HG03457 (cell line): ENCODE measurements at regions not wholly inside any gene's neighbourhood (a gene's known extent, or its start where the extent isn't known, plus 50 kb on each side); places are given as distances from the start of the nearest gene placed in this dataset.

ENCODE experiments used
- ATAC-seq: cut with Tn5 transposase; IDR thresholded peaks from one replicate; pipeline ENCODE4 v1.9.1; 2021; ENCODE audit warnings: moderate number of reproducible peaks; ENCODE audit not compliant: unreplicated experiment

GRCh38 chr6:148081076-148081475, 261.6 kb upstream of the SASH1 start:
- ATAC-seq: no peak

GRCh38 chr6:148082044-148082443, 260.6 kb upstream of the SASH1 start:
- ATAC-seq: no peak

DNA sequence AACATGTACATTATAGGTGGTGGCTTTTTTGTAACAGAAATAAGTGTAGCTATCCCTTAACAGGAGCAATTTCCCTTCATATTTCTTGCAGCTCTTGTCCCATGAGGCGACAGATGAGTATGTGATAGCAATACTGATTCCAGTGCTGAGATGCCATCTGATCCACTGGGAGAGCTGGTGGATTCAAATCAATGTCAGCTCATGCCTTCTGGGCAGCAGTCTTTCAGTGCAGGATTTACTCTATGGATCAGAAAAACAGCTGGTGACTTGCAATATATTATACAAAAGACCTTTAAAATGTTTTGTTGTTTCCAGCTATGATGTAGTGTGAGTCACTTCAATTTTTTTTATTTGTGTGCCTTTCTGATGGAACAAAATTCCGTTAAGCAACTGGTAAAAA, 259.9 kb upstream of the SASH1 start:
- ATAC-seq: no peak

DNA sequence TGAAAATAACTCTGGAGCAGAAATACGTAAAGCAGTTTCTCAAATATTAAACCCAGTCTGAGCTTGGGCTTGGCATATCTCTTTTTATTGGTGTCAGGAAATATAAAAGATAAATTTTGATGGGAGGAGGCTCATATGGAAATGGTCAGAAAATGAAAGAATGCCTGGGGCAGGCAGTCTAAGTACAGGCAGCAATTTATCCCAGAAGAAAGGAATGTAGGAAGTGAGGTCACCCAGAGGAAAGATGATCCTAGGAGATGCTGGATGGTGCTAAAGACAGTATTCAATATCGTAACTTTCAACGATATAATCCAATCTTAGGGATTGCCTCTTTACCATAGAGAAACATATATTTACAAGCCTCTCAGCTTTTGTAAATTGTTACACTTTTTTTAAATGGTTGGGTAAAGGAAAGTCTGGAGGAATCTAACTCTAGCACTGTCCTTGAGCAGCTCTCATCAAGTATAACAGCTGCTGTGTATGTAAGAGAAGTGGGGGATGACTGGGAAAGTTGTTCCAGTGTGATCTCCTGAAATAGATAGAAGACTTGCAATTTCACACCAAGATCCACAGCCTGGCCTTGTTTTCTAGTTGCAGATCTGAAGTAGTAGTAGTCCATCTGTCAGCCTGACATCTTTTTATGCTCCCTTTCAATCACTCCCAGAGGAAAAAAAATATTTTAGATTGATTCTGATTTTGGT, 256.9 kb upstream of the SASH1 start:
- no peak for ATAC-seq

- ATAC-seq: no peak
These were observed 256.3 kb upstream of the SASH1 start for GRCh38 chr6:148086386-148086785.

- ATAC-seq: no peak
These were observed 255.8 kb upstream of the SASH1 start for GRCh38 chr6:148086843-148087242.

DNA sequence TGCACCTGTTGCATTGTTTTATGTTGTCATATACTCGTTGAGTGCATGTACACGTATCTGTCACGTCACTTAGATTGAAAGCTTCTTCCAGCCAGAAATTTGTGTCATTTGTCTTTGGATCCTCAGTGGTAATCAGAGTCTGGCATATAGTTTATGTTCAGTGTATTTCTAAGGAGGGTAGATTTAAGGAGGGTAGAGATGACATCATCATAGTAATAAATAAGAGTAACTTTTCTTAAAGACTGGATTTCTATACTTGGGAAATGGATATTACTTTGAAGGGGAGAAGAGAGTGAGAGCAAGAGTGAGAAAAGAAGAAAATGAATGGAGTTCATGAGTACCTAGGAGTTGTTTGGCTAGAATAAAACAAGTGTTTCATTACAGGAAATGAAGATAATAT, 255.0 kb upstream of the SASH1 start:
- ATAC-seq: no peak

- ATAC-seq: no peak
These were observed 252.3 kb upstream of the SASH1 start for GRCh38 chr6:148090326-148090725.

- no peak for ATAC-seq
These were observed 251.2 kb upstream of the SASH1 start for GRCh38 chr6:148091394-148091793.

DNA sequence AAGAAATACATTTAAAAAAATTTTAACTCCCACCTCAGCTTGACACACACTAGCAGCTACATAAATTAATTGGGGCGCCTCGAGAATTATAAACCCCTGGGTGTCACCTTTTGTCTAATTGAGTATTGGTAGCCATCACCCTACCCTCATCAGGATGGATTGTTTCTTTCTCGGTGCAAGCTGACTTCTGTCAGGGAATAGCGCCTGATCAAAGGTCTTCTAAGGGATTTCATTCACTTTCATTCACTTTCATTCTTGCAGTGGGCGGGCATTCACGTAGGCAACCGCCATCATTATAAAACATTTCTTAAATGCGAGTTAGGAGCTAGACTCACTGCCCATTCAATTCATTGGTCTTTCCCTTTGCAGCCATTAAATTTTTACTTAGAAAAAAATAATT, 239.2 kb upstream of the SASH1 start:
- ATAC-seq: no peak

- no peak for ATAC-seq
These were observed 238.5 kb upstream of the SASH1 start for GRCh38 chr6:148104131-148104530.

- ATAC-seq: no peak
These were observed 236.9 kb upstream of the SASH1 start for GRCh38 chr6:148105695-148106094.

GRCh38 chr6:148107911-148108310, 234.7 kb upstream of the SASH1 start:
- no peak for ATAC-seq

- no peak for ATAC-seq
These were observed 232.9 kb upstream of the SASH1 start for GRCh38 chr6:148109732-148110131.

GRCh38 chr6:148110925-148111324, 231.7 kb upstream of the SASH1 start:
- ATAC-seq: no peak

DNA sequence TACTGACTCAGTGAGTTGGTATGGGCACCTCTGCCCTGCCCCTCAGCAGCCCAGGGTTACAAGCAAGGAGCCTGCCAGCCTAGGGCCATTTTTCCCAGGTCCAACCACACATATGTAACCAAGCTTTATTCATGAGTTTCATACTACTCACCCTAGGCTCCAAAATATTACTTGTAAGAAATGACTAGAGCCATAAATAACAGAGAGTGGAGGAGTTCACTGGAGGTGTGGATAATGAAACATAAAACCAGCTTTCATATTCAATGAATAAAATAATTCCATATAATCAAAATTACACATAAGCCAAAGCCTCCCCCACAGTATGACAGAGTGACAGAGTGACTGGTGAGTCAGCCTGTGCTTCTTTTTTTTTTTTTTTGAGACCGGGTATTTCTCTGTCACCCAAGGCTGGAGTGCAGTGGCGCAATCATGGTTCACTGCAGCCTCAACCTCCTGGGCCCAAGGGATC, 229.8 kb upstream of the SASH1 start:
- no peak for ATAC-seq

GRCh38 chr6:148116001-148116400, 226.6 kb upstream of the SASH1 start:
- ATAC-seq: no peak

DNA sequence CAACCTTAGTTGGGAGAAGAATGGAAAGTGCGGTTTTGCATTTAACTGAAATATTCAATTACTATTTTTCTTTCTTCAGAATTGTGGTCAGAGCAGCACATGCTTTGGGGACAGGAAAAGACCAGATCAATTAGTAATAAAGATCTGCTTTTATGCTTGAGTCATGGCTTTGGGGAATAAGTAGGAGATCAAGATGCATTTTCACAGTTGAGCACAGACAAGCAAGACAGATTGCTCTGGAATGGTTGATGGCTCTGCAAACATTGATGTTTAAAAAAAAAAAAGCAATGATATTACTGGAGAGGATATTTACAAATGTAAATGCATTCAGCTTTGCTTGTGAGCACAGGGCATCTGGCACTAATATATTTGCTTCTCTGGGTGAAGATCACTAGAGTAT, 224.4 kb upstream of the SASH1 start:
- no peak for ATAC-seq

DNA sequence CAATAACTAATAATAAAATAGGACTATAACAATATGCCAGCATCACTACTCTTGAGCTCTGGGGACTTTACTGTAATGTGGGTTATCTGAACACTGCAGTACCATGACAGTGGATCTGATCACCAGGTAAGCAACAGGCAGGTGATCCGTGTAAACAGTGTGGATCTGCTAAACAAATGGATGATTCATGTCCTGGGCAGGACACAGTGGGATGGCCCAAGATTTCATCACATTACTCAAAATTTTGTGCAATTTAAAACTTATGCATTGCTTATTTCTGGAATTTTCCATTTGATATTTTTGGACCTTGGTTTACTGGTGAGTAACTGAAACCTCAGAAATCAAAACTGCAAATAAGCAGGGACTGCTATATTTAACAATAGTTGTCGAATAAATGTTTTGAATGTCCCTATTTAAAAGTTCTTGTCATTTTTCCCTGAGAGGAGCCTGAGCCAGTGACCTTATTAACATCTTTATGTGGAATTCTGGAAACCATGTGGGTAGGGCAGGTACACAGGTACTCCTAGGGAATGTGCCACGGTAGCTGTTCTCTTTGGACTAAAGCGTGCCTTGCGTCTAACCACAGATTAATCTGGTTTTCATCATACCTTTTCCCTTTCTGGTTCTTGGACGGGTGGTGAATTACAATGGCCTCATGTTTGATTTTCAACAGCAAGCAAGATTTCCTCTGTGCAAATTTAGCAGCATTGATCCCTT, 214.5 kb upstream of the SASH1 start:
- ATAC-seq: no peak

DNA sequence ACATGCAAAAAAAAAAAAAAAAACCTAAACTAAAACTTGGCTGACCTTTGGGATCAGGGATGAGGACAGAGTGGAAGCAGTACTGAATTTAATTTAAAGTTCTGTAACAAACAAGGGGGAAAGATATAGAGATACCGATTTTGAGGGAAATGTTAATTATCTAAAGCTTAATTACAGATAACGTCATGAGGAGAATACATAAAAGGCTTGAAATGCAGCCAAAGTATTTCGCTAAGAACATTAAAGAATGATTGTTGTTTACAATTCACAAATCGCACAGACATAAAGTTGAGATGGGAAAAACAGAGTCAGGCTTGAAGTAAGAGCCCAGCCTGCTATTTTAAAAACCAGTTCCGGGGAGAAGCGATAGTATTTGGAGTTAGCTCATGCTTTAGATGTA, 208.0 kb upstream of the SASH1 start:
- ATAC-seq: no peak

DNA sequence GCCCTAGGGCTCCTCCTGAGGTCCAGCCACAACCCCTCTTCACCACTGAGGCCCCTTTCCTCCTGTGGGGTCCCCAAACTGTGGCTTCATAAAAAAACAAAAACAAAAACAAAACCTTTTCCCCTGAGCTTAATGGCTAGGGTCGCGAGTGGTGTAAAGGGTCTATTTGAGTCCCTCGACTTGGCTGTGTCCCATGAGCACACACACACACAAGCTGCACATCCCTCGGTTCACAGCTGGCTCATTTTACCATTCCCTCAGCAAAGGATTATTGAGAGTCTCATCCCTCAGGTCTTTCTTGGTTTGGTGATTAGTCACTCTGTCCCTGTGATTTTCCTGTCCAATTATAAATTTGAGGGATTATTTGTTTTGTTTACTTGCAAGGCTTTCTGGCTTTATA, 206.1 kb upstream of the SASH1 start:
- no peak for ATAC-seq

GRCh38 chr6:148137652-148138051, 205.0 kb upstream of the SASH1 start:
- no peak for ATAC-seq

DNA sequence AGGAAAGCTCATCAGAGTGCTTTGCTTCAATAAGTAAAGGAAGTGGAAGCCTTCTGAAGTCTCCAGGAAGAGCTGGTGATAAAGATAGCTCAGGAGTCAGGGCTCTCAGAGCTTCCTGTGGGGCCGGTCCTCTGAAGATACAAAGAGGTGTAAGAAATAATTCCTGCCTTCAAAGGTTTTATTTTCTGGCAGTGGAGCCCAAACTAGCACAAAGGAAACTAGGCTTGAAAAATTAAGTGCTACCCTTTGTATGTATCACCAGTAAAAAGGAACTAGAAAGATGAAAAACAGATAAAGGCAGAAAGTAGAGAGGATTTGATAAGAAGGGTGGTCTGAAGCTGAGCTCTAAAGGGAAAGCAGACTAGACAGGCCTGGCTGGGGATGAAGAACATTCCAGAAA, 204.1 kb upstream of the SASH1 start:
- no peak for ATAC-seq
